Right cardiac atrium (tissue), 5 donors: ENCODE measurements at regions not wholly inside any gene's neighbourhood (a gene's known extent, or its start where the extent isn't known, plus 50 kb on each side); places are given as distances from the start of the nearest gene placed in this dataset.

Experiments
- ATAC-seq, 2 donors: fragments of 200-7000 bp; cut with Tn5 transposase; one replicate each; pipeline versions ENCODE4 v1.8.0 to v1.9.1; 2020; ENCODE audit warnings: moderate library complexity in 2 of 2, mild to moderate bottlenecking in 1 of 2
- DNase-seq, 3 donors: peaks; one replicate each; pipeline ENCODE4 v3.0.0-alpha.2; 2020
- H3K27ac ChIP-seq: one replicate; pipeline ENCODE4 v1.5.1; 2013; ENCODE audit warnings: mild to moderate bottlenecking, low read length, control low read depth, moderate library complexity
- H3K27me3 ChIP-seq: one replicate; pipeline ENCODE4 v1.6.1; 2013; ENCODE audit not compliant: control insufficient read depth, insufficient read depth
- H3K4me1 ChIP-seq: one replicate; pipeline ENCODE4 v1.6.1; 2013; ENCODE audit warnings: low read length; ENCODE audit not compliant: control insufficient read depth, insufficient read depth
- H3K4me3 ChIP-seq: one replicate; pipeline ENCODE4 v1.5.1; 2013; ENCODE audit warnings: low read length, control low read depth
- H3K9me3 ChIP-seq: one replicate; pipeline ENCODE4 v1.6.1; 2013; ENCODE audit warnings: low read length; ENCODE audit not compliant: control insufficient read depth
- WGBS: extraction: QIAGEN DNeasy Blood & Tissue Kit; methylation state at CpG from one replicate; pipeline ENCODE4 v1.1.7; 2013; 5-methylcytosine and 5-hydroxymethylcytosine counted together
- intact Hi-C, 4 donors: fragments of 100-400 bp; cut with DNase I; formaldehyde crosslinking; loops; one replicate each; pipeline versions ENCODE4 v1.11.0 to v1.14.0; 2022 to 2023
- donor health status: healthy with polysubstance abuse.
- donor health status: DM: no; HTN: yes; CAD: no.
- donor health status: DM: no; HTN: no; CAD: no.
- donor health status: DM: no; HTN: yes; CAD: no; lungs with severe emphysema.
- donor health status: DM: yes; HTN: yes; CAD: no.

DNA sequence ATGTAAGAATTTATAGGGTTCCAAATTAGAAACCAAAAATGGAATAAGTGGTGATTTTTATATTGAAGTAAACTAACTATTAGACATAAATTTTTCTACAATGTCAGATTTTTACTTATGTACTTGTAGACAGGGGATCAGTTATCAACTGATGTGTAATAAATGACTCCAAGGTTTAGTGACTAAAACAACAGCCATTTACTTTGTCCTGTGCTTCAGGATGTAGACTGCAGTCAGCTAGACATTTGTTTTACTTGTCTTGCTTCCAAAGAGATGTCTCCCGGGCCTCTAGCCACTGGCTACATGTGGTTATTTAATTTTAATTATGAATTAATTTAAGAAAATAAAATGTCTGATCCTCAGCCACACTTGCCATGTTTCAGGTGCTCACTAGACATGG, 249.7 kb upstream of the IGFBP3 start:
- H3K9me3 ChIP-seq, result no peaks in the 10 kb centered on the region
- H3K27ac ChIP-seq, result no peak overlapping the region
- H3K27me3 ChIP-seq, result no peaks in the 10 kb centered on the region
- no peak overlapping the region for H3K4me3 ChIP-seq
- 31% methylated on average over 1 of the region's 1 CpG for WGBS
- intact Hi-C loops, result no loop called here
- no peak for DNase-seq
- no peak for ATAC-seq
- H3K4me1 ChIP-seq, result no peaks in the 10 kb centered on the region

DNA sequence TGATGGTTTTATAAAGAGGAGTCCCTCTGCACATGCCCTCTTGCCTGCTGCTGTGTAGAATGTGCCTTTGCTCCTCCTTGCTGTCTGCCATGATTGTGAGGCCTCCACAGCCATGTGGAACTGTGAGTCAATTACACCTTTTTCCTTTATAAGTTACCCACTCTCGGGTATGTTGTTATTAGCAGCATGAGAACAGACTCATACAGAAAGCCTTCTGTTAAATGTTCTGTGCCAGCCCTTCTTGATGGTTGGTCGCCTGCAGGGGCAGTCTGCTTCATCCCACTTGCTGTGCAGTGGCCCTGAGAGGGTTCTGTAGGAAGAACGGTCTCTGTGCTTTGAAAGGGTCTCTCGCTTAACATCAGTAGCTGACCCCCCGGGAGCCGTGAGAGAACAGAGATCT, 248.9 kb upstream of the IGFBP3 start:
- no peak for DNase-seq
- intact Hi-C loops, result no loop called here
- no peak overlapping the region for H3K27ac ChIP-seq
- H3K4me1 ChIP-seq, result no peaks in the 10 kb centered on the region
- H3K4me3 ChIP-seq, result no peak overlapping the region
- H3K27me3 ChIP-seq, result no peaks in the 10 kb centered on the region
- no peaks in the 10 kb centered on the region for H3K9me3 ChIP-seq
- whole genome bisulfite sequencing, result 86% methylated on average over 6 of the region's 6 CpGs
- ATAC-seq, result no peak

DNA sequence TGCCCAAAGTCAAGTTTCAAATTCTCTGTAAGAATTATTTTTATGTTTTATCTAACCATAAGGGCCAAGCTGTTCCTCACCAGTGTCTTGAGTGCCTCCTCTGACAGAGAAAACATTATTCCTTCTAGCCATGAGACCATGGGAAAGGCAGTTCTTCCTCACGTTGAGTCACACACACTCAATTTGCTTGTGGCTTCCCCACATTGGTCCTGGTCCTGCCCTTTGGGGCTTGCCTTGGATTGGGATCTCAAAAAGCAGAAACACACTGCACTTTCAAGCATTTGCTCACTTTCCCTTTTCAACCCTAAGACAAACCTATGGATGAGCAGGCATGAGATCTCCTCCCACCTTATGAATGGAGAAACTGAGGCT, 248.3 kb upstream of the IGFBP3 start:
- H3K9me3 ChIP-seq, result no peaks in the 10 kb centered on the region
- no peak overlapping the region for H3K4me3 ChIP-seq
- intact Hi-C loops, result no loop called here
- H3K27ac ChIP-seq, result no peak overlapping the region
- H3K4me1 ChIP-seq, result no peaks in the 10 kb centered on the region
- ATAC-seq, result no peak
- WGBS, result 83% methylated on average over 1 of the region's 1 CpG
- DNase-seq, result no peak
- H3K27me3 ChIP-seq, result no peaks in the 10 kb centered on the region

DNA sequence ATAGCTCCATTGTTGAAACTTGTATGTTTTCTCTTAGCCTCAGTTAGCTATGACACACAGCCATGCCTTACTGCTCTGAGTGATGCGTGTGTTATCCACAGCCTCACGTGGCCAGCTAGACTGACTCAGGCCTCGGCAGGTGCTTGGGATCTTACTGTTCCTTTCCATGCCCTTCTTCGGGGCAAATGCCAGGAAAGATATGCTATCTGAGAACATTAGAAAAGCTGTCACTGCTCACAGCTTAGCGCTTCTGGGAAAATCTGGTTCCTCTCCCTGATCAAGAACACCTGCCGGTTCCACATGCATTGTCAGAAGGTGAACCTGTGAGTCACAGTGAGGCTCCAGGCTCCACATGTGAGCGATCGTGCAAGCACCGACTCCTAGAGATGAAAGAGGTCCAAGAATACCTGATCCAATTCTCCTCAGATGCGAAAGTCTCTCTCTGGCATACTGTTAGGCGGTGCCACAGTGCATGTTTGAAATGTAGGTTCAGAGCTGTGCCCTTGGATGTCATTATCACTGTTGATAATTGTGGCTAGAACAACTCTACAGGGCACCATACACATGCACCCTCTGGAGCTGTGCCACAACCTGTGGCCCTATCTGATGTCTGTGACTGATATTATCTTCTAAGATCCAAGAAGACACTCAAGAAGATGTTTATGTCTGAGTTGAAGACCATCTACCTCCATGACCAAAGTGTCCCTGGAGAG, 247.8 kb upstream of the IGFBP3 start:
- intact Hi-C loops, result no loop called here
- 84% methylated on average over 11 of the region's 11 CpGs for WGBS
- H3K9me3 ChIP-seq, result no peaks in the 10 kb centered on the region
- H3K27me3 ChIP-seq, result no peaks in the 10 kb centered on the region
- no peak for ATAC-seq
- DNase-seq, result no peak
- no peak overlapping the region for H3K27ac ChIP-seq
- H3K4me3 ChIP-seq, result no peak overlapping the region
- no peaks in the 10 kb centered on the region for H3K4me1 ChIP-seq

DNA sequence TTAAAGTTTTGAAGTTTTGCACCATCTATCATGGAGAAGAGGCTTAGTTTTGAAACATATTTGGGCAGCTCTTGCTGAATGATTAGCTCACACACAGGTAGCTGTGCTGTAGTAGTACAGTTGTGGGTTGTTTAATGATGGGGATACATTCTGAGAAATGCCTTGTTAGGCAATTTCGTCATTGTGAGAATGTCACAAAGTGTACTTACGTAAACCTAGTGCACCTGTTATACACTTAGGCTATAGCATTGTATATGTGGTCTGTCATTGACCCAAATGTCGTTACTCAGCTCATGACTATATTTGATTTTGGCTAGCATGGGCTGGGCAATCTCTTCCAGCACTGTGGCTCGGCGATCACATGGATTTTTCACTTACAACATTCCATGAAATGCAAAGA, 247.2 kb upstream of the IGFBP3 start:
- H3K27ac ChIP-seq, result no peak overlapping the region
- H3K4me1 ChIP-seq, result no peaks in the 10 kb centered on the region
- H3K4me3 ChIP-seq, result no peak overlapping the region
- DNase-seq, result no peak
- no peaks in the 10 kb centered on the region for H3K9me3 ChIP-seq
- H3K27me3 ChIP-seq, result no peaks in the 10 kb centered on the region
- ATAC-seq, result no peak
- WGBS, result 95% methylated on average over 5 of the region's 5 CpGs
- intact Hi-C loops, result no loop called here

DNA sequence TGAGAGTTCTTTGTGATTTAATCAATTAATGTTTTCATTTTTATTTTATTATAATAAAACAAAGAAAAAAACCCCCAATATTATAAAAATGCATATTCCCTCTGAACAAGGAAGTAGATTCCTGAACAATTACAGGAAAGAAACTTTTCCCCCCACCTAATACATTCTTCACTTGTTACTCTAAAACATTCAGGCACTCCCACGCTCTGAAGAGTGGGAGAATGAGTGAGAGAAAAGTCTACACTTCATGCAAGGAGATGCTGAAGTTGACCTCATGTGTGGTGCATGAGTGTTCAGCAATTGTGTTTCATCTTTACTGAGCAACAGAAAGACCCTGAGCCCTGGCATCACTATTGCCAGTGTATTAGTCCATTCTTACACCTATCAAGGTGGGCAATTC, 244.2 kb upstream of the IGFBP3 start:
- H3K4me1 ChIP-seq, result no peaks in the 10 kb centered on the region
- 86% methylated on average over 1 of the region's 1 CpG for WGBS
- no peak for DNase-seq
- H3K4me3 ChIP-seq, result no peak overlapping the region
- intact Hi-C loops, result no loop called here
- no peak overlapping the region for H3K27ac ChIP-seq
- ATAC-seq, result no peak
- no peaks in the 10 kb centered on the region for H3K27me3 ChIP-seq
- H3K9me3 ChIP-seq, result no peaks in the 10 kb centered on the region

DNA sequence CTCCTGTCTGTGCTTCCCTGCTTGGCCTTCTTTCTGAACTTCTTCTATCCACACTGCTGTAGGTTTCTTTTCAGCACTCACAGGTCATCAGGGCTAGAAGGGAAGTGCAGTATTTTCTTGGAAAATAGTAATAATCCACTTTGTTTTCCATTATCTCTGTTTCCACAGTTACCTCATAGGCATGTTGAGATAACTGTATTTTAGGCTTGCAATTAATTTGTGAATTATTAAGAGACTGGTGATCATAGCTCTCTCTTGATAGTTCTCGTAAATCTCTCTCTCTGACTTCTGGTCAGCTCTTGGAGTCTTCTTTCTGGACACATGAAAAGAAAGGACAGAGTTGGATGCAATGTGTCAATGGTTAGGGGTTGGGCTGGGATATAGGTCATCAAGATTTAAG, 243.6 kb upstream of the IGFBP3 start:
- no peaks in the 10 kb centered on the region for H3K27me3 ChIP-seq
- WGBS, result 69% methylated on average over 1 of the region's 1 CpG
- no peak overlapping the region for H3K27ac ChIP-seq
- intact Hi-C loops, result no loop called here
- ATAC-seq (no peak), DNase-seq (no peak)
- H3K4me3 ChIP-seq, result no peak overlapping the region
- H3K4me1 ChIP-seq, result no peaks in the 10 kb centered on the region
- H3K9me3 ChIP-seq, result no peaks in the 10 kb centered on the region

DNA sequence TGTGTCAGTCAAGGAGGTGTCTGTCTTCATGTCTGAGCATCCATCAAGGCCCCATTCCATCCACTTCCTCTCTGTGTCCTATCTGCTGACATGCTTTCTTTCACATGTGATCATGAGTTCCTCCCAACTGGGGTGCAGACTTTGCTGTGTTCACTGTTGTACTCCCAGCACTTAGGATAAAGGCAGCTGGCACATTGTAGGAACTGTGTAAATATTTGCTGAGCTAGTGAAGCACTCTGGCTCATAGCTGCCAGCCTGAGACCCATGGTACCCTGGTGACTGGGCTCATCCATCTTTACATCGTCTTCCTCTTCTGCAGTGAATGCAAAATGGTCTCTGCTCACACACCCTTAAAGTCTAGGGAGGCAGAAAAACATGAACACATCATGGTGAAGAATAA, 242.2 kb upstream of the IGFBP3 start:
- intact Hi-C loops, result no loop called here
- no peaks in the 10 kb centered on the region for H3K27me3 ChIP-seq
- no peaks in the 10 kb centered on the region for H3K4me1 ChIP-seq
- 95% methylated on average over 1 of the region's 1 CpG for WGBS
- no peak overlapping the region for H3K27ac ChIP-seq
- ATAC-seq, result no peak
- H3K9me3 ChIP-seq, result no peaks in the 10 kb centered on the region
- no peak for DNase-seq
- no peak overlapping the region for H3K4me3 ChIP-seq

DNA sequence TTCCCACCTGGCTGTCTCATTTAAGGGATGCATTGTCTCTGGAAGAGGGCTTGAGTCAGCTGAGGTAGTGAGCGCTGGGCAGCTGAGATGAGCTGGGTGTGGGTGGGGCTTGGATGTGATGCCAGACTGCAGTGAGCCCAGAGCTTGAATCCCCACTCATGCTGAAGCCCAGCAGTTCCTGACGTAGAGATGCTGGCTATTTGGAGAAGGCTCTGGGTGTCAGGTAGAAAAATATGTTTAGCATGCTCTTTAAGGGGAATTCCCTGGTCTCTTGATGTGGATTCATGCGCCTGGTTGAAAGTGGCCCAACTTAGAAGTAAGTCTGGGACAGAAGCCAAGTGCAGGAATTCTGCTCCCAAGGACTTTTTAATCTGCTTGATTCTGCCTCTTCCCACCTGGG, 241.5 kb upstream of the IGFBP3 start:
- no peak overlapping the region for H3K27ac ChIP-seq
- H3K27me3 ChIP-seq, result no peaks in the 10 kb centered on the region
- no peak for DNase-seq
- WGBS, result 60% methylated on average over 3 of the region's 3 CpGs
- intact Hi-C loops, result no loop called here
- no peaks in the 10 kb centered on the region for H3K9me3 ChIP-seq
- ATAC-seq, result no peak
- H3K4me1 ChIP-seq, result no peaks in the 10 kb centered on the region
- no peak overlapping the region for H3K4me3 ChIP-seq

DNA sequence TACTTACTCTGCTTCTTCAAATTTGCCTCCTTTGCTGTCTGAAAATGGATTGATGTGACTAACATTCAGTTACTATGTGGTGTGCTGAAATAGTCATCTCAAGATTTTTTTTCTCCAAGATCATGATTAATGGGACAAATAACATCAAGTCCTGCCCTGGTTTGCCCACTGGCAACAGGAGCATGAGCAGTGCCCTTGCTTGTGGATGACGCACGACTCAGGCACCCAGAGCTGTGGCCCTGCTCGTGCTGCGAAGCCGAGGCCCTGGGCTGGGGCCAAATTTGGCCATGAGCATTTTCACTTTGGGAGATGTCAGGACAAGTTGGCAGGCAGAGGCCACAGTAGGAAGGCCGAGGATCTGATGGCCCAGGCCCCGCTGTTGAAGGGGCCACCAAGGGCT, 239.8 kb upstream of the IGFBP3 start:
- no peaks in the 10 kb centered on the region for H3K27me3 ChIP-seq

DNA sequence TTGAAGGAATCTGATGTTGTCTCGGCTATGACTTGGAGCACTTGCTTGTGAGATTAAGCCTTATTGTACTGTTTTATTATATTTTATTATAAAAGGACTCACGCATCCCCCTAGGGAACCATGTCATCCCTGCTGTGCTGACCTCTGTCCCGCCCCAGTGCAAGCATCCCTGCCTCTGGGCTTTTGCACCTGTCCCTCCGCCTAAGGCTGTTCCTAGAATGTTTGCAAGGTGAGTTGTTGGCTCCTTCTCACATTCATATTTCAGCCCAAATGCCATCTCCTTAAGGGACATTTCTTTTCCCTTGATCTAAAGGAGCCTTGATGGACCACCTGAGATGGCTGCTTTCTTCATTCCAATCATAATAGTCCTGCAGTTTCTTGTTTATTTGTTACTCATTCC, 236.9 kb upstream of the IGFBP3 start:
- Histone ChIP-seq H3K4me1 (no peaks in the 10 kb centered on the region), H3K27ac (no peak overlapping the region), H3K27me3 (no peaks in the 10 kb centered on the region), H3K9me3 (no peaks in the 10 kb centered on the region), H3K4me3 (no peak overlapping the region)
- DNase-seq (no peak), ATAC-seq (no peak)
- intact Hi-C loops, result no loop called here
- WGBS, result 96% methylated on average over 4 of the region's 4 CpGs

More for the DNA sequence above, 239.8 kb upstream of the IGFBP3 start:
- intact Hi-C loops, result no loop called here
- Histone ChIP-seq H3K9me3 (no peaks in the 10 kb centered on the region), H3K4me1 (no peaks in the 10 kb centered on the region), H3K27ac (no peak overlapping the region), H3K4me3 (no peak overlapping the region)
- WGBS, result 89% methylated on average over 7 of the region's 7 CpGs
- ATAC-seq (no peak), DNase-seq (no peak)

DNA sequence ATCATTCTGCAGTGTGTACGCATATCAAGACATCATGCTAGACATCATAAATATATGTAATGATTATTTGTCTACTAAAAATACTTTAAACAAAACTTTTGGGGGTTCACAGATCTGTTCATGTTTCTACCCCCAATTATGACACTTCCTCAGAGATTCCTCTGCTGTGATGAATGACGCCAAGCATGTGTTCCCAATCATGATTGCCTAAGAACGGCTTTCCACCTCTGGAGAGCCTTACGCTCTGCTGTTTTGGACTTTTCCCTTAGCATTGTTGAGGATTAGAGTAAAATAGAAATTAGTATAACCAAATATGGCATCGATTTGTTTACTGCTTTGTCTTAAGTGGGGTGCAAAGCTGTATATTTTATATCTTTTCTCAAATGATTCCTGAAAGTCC, 236.3 kb upstream of the IGFBP3 start:
- H3K27me3 ChIP-seq, result no peaks in the 10 kb centered on the region
- no peak overlapping the region for H3K4me3 ChIP-seq
- no peaks in the 10 kb centered on the region for H3K9me3 ChIP-seq
- no peaks in the 10 kb centered on the region for H3K4me1 ChIP-seq
- no peak overlapping the region for H3K27ac ChIP-seq
- ATAC-seq (no peak), DNase-seq (no peak)
- intact Hi-C loops, result no loop called here
- WGBS, result 91% methylated on average over 5 of the region's 5 CpGs
